NCI-H2227 treated with DMSO at 0.1 percent for 48 hours (cell line): ENCODE measurements at regions not wholly inside any gene's neighbourhood (a gene's known extent, or its start where the extent isn't known, plus 50 kb on each side); places are given as distances from the start of the nearest gene placed in this dataset.

Experiments used
- DNase-seq: peaks from one replicate; lab custom pipeline; 2025; lab: John Stamatoyannopoulos, UW

DNA sequence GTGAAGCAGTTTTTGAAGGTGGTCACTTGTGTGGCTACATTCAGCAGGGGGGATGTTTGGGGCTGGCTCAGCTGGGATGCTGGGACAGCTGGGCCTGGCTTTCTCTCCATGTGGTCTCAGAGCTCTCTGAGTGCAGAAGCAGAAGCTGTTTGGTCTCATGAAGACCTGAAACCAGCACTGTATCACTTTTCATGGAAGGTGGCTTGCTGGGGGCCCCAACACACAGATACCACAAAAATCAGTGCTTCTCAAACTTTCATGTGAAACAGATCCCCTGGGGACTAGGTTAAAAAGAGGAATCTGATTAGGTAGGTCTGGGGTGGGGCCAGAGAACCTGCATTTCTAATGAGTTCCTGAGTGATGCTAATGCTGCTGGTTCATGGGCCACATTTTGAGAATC, 347.3 kb downstream of the DHX35 start:
- DNase-seq, result no peak

DNA sequence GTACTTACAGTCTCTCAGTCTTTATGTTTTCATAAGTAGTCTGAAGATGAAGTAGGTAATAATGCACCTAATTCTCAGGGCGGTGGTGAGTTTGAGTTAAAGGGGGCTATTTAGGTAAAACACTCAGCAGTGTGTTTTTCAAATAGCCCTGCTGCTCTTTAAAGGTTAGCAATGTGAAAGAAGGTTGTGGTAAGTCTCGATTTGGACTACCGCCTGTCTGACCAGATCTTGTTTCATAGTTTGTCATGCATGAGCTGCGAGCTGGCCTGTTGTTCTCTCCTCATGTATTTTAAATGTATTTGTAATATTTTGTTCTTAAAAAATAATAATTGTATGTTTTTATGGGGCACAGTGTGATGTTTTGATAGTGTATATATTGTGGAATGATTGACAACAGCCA, 340.2 kb downstream of the DHX35 start:
- no peak for DNase-seq

DNA sequence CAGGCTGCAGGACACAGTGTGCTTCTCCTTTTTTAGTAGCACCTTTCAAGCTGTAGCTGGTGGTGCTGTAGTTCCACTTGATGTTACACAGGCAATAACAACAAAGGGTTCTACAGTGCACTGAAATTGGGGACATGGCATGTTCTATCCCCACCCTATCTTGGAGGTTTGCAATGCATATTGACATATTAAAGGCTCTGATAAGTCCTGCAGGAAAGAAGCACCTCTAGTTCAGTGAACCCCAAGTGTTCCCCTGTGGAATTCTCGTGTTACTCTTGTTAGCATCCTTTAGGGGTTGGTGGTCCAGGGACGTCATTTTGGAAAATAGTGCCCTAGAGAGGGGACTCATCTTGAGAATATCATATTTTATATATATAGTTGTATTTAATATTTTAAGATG, 337.6 kb downstream of the DHX35 start:
- DNase-seq, result no peak

DNA sequence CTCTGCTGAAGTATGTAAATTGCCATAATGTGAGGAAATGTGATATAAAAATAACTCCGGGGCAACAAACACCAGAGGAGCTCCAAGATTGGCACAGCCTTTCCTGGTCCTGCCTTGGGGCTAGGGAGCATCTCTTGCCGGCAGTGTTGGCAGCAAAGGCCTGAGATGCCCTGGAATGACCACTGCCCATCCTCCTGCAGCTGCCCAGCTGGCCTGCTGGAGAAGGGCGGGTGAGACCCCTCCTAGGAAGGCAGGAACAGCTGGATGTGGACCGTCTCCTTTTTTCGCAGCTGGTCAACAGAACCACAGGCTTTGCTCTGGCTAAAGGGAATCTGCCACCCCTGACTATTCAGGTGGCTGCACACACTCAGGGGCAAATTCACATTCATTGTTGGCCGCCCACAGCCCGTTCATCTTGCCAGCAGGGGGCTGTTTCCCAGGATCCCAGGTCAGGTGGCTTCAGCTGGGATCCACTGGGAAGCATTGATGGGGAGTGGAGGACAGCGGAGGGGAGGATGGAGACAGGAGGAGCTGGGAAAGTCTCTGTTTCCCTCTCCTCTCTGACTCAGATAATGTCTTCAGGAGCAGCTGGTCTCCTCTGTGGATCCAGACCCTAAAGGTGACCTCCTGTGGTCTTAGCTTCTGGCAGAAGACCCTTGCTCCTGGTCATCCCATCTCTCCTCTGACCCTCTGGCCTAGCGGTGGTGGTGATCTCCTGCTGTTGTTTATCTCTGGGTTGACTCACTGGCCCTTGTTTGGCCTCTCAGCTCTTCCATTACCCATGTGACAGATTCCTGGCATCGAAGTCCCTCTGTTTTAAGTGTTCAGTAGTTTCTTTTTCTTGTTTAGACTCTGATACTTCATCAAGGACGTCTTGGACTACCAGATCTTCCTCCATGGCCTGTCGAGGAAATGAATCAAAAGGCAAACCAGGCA, 336.7 kb downstream of the DHX35 start:
- DNase-seq, result no peak

DNA sequence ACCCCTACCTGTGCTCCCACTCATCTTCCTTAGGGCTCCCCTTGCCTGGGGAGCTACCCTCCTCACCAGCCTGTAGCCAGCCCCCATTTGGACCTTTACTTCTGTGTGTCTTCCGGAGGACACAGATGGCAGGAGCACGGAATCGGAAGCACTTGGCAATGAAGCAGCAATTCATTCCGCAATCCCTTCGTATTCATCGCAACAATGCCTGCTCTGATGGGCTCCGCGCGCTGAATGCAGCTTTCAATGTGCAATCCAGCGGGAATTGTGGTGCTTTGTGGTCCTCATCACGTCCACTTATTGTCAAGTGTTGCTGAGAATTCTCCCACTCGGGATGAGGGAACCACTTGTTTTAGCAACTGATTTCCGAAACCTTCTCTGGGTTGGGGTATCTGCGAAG, 336.0 kb downstream of the DHX35 start:
- DNase-seq, result no peak

DNA sequence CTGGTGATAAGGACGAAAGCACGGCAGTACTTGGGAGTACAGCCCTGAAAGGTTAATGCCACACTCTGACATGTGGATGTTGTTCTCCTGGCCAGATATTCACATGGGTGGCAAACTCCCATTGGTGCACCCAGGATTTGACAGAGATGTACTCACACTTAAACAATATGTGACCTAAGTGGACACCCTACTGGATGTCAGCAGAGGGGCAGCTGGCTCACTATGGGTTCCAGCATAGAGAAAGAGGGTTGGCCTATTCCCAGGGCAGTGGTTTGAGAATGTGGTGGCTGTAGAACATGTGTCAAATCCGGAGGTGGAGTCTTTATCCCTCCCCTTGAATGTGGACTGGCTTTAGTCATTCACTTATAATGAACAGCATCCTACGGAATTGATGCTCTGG, 333.2 kb downstream of the DHX35 start:
- no peak for DNase-seq

DNA sequence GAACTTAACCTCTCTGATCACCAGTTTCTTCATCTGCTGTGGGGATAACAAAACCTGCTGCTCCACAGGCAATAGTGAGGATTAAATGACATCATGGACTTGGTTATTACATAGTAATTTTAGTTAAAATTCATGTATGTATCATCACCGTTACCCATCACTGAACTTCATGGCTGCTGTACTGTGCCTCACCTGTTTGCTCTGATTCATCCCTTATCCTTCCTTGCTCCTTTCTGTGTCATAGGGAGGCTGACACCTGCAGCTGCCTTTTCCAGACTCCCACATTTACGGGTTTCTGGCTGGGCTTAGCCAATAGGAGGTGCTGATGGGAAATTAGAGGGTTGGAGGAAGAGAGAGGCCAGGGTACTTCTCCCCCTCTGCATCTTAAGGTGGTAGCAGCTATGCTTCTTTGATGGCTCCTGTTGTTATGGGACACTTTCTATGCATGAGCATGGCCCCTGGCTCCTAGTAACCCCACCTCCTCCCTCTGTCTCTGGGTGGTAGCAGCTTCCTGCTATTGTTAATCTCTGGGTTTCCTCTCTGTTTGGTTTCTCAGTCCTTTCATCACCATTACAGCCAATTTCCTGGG, 332.1 kb downstream of the DHX35 start:
- no peak for DNase-seq

DNA sequence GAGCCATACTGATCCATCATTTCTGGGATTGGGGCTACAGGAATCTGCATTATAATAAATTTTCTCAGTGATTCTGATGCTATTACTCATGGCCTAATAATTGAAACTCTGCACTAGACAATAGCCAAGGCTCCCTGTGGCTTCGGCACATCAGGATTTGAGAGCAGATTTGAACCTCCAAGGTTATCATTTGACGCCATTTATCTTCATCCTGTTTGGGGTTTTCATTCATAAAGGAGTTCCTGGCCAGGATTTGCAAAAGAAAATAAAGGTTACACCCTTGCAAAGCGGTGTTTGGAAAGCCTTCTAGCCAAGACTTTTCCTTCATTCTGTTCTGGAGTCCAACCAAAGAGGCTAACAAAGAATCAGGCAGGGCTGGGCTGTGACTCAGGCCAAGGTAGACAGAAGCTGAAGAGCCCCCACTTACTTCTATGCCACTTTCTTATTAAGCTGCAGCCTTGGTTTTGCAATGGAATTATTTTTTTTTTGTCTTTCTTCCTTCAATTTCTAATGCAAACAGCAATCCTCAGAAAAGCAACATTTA, 330.1 kb downstream of the DHX35 start:
- DNase-seq, result no peak

DNA sequence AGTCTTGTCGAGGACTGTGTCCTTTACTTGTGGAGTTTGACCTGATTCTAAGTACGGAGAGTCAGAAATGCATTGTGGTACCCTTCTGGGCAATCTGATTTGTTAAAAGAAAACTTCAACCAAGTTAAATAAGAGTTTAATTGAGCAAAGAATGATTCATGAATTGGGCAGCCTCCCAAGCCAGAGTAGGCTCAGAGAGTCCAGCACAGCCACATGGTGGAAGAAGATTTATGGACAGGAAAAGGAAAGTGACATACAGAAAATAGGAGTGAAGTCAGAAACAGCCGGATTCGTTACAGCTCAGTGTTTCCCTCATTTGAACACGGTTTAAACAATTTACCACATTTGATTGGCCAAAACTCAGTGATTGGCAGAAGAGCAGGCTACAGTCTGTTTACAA, 329.2 kb downstream of the DHX35 start:
- no peak for DNase-seq

DNA sequence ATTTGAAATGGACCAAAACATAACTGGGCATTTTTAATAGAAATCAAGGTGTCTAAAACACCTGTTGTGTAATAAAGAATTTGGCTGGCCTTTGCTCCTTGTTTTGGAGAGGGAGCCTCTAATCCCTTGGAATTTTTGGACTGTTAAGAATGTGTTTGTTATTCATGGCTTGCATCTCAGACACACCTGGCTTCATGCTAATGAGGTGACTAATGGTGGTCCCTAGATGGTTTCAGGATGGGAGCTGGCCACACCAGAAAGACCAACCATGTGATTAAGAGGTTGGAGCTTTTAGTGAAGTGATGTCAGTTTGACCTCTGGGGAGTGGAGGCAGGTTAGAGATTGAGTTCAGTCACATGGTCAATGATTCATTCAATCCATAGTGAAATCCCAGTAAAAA, 328.4 kb downstream of the DHX35 start:
- no peak for DNase-seq

DNA sequence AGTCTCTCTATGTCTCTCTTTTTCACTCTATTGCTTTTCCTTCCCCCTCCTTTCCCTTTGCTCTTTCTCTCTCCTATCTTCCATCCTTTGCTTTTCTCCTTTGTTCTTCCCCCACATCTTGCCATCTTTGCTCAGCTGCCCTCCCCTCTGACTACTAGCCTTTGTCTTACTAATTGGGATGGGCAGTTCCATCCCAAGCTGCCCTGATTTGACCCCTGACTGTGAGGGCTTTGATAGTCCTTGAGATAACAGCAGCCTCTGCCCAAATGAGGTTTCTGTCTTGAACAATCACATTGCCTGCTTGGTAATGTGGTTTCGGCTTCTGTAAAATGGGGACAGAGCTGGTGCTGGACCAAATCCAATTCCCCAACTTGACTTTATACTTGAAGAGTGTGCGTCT, 327.7 kb downstream of the DHX35 start:
- no peak for DNase-seq

DNA sequence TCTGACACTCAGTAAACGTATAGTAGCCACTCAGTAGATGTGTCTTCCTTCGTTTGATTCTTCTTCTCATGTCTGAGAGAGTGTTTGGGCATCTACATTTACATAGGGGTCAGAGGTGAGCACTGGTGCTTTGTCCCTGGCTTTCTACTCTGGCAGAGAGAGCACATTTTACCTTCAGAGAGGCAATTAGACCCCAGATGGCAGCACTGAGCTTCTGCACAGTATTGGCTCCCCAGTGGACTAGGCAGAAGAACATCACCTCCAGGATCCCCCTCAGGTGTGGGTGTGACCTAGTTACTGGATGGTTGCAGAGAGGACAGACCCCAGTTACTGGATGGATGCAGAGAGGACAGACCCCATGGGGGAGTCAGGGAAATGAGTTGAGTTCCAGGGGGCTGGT, 327.2 kb downstream of the DHX35 start:
- DNase-seq, result no peak

DNA sequence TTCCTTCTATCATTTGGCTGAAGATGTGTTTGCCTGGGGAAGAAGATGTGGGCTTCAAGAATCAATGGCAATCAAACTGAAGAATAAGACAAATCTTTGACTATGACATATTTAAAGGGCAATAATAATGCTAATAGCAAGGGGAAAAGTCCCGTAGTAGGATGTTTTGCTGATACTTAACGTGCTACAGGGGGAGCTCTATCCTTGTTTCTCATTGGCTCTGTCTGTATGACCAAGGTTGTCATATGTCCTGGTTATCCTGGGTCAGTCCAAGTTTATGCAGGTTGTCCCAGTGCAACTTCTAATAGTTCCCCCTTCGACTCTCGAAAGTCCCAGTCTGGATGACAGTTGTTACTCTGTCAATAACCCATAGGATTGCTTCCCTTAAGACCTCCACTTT, 321.3 kb downstream of the DHX35 start:
- DNase-seq, result no peak

DNA sequence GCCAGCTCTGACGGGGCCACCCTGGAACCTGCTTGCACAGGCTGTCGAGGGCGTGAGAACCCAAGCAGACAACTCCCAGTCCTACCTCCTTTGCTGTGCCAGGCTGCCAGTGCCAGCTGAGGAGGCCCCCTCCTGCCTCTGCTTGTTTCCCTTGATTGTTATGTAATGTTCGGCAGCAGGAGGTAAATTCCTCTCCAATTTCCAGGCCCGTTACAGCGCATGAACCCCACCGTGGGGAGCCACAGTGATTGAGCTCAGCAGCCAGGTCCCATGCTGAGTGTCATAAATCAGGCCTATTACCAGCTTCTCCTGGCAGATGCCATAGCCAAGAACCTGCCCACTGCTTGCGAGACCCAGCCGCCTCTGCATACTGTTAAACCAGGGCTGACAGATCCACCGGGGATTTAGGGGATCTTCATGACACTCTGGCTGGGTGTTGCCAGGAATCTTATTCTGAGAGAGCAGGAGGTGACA, 320.5 kb downstream of the DHX35 start:
- peak; percentile 61 for DNase-seq

DNA sequence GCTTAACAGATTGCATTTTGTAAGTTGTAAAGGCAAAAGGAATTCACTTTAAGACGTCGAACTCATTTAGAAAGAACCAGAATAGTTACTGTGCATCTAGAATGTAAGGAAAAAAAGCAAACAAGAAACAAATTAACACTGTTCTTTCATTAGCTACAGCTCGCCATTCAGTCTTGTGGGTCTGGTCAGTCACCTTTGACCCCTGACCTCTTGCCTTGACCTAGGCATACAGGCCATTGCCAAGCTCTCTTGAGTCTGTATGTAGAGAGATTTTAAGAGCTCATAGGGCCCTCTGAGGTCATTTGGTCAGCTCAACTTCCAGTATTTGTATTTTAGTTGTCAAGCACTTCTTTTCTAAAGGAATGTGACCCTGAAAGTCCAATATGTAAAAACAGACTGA, 318.7 kb downstream of the DHX35 start:
- DNase-seq, result no peak

DNA sequence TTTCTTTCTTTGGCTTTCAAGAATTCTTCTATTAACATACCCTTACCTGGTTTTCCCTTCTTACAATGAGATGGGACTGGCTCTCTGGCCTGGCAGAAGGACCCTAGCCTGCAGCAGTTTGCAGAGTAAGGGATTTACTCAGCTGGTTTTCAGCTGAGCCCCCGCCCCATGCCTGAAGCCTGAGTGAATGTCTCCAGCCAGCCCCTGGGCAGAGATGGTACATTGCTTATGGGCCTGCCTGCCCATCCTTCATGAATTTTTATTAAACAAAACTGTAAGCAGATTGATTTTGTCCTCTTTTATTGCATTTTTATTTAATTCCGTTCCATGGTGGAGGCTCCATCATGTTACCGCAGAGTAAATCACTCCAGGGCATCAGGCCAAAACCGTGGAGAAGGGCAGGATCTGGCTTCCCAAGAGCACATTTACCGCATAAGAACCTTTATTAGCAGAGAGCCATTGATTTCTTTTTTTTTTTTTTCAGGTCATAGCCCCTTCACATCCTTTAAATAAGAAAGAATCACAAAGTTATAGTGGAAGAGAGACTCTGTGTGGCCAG, 316.2 kb downstream of the DHX35 start:
- DNase-seq, result no peak

DNA sequence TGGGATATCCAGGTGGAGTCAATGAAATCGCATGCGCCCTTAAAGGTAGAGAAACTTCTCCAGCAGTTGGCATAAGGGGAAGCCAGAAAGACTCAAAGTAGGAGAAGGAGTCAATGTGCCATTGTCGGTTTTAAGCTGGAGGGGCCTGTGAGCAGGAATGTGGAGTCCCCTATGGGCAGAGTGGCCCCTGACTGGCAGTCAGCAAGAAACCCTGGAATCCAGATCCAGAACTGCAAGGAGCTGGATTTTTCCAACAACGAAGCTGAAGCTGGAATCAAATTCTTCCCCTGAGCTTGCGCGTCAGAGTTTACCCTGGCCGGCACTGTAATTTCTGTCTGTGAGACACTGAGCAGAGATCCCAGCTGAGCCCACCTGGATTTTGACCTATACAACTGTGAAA, 315.0 kb downstream of the DHX35 start:
- DNase-seq, result no peak

DNA sequence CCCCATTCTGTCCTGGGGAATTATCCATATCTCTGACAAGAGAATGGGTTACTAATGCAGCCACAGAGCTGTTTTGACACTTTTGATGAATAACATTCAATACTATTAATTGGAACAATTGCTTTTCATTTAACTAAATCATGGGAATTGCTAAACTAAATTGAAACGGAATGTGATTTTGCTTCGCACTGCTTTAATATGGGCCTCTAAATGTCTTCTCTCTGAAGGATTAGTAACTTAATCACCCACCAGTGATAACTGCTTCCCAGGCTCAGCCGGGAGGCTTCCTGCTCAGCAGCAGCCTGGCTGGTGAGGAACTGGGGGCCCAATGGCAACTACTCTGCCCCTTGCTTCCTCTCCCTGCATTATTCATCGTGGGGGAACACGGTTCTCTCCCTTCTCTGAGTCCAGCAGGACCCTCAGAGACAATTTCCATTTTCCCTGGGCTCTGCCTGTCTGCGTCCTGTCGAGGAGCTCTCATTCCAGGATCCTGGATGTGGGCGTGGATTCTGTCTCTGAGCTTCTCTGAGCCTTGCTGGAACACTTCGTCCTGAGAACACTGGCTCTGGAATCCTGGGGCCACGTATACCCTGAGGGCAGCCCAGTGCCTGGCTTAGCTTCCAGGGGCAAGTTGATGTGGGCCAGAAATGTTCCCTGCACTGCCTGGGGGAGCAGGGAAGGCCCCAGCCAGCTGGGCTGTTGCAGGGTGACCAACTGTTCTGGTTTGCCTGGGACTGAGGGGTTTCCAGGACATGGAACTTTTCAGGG, 308.9 kb downstream of the DHX35 start:
- DNase-seq, result no peak

DNA sequence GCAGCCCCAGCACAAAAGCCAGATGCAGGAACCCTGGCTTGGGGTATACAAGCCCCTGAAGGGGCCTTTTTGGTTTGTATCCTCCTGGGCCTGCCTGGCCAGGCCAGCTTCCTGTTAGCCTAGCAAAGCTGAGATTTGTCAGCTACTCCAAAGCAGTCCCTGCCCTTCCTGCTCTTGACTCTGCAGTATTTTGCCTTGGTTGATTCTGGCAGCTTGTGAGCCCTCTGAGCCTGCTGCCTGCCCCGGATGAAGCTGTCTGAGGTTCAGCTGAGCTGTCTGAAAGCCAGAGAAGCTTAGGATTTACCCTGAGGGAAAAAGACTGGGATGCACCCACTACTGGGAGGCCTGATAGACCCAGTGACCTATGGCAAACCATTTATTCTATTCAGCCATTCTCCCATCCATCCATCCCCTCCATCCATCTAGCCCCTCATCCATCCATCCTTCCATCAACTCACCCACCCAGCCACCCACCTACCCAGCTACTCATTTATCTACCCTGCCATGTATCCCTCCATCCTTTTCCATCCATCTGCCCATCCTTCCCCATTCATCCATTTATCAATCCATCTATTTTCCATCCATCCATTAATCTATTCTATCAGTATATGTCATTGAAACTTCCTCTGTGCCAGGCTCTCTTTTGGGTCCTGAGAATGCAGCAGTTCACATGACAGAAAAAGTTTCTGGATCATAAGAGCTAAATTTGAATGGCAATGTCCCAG, 307.5 kb downstream of the DHX35 start:
- DNase-seq, result no peak

DNA sequence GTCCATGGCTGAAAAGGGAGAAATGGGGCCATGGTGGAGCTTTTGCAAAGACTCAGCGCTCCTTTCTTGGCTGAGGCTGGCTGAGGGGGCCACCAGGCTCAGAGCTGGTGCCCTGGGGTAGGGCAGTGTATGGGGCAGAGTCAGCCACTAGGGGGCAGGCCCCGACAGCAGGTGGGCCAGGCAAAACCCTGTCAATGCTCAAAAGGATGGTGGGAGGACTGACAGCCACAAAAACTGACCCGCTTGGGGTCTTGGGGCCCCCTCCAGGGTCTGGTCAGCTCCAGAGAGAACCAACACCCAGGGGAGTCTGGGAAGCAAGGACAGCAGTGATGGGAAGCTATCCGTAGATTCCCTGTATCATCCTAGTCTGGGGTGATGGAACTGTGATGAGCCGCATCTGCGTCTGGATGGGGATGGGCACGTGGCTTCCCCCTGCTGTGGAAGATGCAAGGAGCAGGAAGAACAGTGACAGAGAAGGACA, 306.9 kb downstream of the DHX35 start:
- DNase-seq, result peak; percentile 25

DNA sequence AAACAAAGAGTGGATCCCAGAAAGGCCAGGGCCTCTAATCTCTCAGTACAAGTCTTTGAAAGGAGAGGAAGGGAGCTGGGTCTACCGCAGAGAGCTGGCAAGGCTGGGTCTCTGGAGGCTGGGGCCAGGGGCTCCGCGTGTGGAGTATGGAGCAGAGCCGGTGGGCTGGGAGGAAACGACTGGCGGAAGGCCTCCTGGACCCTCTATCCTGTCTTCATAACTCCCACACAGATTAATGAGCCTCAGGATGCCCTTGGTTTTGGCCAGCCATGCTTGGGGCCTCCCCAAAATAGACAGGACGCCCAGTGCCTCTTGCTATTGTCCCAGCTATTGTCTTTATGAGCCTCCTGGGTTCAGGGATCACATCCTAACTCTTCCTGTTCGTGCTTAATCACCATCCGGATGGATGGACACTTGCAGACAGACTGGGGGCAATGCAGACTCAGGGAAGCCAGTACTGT, 306.4 kb downstream of the DHX35 start:
- no peak for DNase-seq
